Left renal pelvis (tissue), 4 donors: ENCODE measurements at regions not wholly inside any gene's neighbourhood (a gene's known extent, or its start where the extent isn't known, plus 50 kb on each side); places are given as distances from the start of the nearest gene placed in this dataset.
"Not testable (repeated sequence)": the region's sequence is repeated elsewhere in the genome, so short reads cannot be mapped to it uniquely, and the experiment has no call there.

ENCODE experiments used
- DNase-seq, 4 donors: peaks; one replicate each; pipeline ENCODE4 v3.0.0-alpha.2; 2013; ENCODE audit warnings: low read depth in 4 of 4, low spot score in 3 of 4

- no peak for DNase-seq
Observed at GRCh38 chr2:16378031-16378430, 287.6 kb downstream of the CYRIA start.

DNA sequence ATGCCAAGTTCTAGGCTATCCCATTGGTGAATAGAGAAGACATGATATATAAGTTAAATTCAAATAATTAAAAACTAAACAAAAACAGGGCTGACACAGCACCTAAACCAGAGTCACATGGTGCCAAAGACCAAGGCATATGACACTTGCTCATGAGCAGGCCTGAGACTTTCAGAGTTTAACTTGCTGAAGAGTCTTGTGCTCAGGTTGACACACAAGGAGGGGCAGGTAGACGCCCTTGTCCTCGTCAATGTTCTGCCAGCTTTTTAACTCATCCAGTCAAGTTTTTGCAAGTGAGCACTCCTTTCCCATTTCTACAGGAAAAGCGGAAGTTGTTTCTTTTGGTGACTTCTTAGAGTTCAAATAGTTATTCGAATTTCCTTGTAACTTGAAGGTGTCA is 289.7 kb downstream of the CYRIA start:
- DNase-seq, result no peak

GRCh38 chr2:16375351-16375750 is 290.3 kb downstream of the CYRIA start:
- DNase-seq, result no peak

GRCh38 chr2:16374671-16375070 is 291.0 kb downstream of the CYRIA start:
- no peak for DNase-seq

DNA sequence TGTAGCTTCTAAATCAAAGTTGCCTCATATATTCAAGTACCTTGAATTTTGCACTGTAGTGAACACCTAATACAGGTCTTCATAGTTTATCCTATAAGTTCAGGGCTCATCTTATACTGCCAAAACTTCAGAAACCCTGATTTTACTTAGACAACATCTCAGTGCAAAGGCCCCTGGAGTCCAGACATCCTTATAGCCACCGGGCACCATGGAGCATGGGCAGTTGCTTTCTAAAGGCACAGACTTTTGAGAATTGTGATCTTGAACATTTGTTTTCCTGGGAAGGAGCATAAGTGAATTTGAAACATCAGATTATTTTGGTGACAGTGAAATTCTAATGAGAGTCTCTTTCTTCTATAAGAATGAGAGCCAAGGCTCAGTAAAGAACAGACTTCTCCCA is 292.3 kb downstream of the CYRIA start:
- DNase-seq, result no peak

GRCh38 chr2:16371751-16372150 is 293.9 kb downstream of the CYRIA start:
- no peak for DNase-seq

DNA sequence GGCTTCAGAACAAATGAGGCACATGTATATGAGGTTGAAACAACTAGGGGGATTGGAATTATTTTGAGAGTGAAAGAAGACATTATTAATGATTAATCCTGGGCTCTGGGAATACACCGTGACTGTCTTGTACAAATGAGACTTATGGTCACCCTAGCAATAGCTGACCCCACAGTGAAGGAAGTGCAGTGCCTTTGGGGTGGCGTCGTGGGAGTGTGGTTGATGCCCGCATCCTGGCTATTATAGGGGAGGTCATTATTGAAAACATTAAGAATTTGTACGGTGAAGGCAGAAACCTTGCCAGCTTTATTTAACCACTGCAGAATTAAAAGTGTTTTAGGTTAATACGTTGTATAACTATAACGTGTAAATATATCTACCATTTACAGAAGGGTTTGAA is 296.7 kb downstream of the CYRIA start:
- DNase-seq, result no peak

- DNase-seq, result no peak
Observed at GRCh38 chr2:16368328-16368727, 297.3 kb downstream of the CYRIA start.

DNA sequence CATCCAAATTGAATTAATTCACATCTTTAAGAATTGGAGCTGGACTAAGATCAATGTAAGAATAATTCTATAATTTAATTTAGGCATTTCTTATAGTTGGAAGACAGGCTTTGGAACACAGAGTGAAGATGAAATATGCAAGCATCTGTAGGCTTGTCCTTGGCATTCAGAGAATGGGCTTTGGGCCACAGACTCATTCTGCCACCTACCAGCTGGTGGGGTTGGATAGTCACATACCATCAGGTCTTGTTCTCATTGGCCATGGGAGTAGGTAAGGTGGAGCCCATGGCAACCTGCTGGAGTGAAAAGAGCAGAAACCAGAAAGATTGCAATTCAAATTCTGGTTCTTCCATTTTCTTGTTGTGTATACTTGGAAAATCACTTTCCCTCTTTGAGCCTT is 300.3 kb downstream of the CYRIA start:
- DNase-seq, result no peak

DNA sequence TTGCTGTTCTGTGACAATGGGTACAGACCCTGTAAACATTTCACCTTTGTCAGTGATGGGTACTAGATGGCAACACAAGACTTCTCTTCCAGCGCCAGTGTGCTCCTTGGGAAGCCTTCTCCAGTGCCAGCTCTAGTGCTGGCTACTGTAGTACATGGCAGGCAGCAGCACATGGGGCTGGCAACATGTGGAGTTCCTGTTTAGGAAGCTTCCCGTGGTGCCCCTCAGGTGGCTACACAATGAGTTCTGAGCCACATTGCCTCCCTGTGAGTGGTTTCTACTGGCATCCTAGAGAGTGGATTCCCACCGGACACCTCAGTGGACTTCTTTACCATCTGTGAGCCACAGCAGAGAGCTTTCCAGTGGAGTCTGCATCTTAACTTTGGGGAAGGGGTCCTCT is 302.1 kb downstream of the CYRIA start:
- no peak for DNase-seq

GRCh38 chr2:16362611-16363010 is 303.0 kb downstream of the CYRIA start:
- no peak for DNase-seq

DNA sequence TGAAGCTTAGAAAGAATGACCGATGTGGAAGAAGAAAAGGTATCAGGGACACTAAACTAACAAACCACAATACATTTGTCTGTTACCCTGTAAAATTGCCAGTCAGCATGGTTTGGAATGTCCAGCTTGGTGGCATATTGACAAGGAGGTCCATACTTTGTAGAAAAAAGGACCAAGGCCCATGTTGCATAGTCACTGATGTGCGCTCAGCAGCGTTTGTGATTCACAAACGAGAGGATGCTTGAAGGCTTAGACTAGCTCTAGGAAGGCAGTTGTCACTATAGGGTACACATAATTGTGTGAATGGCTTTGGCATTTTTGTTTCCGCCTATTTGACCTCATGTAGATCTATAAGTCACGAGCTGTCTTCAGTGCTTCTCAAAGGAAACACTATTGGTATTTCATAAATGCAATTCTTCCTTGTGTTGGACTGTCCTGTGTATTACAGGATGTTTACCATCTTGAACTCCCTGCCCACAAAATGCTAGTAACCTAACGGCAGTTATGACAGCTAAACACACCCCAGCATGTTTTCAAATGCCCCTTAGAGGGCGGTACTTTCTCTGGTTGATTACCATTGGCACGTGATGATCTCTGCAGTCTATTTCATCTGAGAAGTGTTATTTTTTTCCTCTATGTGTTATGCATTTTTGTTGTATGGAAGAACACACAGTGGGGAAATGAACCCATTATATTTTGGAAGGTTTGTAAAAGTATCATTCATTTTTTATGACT is 304.2 kb downstream of the CYRIA start:
- no peak for DNase-seq

DNA sequence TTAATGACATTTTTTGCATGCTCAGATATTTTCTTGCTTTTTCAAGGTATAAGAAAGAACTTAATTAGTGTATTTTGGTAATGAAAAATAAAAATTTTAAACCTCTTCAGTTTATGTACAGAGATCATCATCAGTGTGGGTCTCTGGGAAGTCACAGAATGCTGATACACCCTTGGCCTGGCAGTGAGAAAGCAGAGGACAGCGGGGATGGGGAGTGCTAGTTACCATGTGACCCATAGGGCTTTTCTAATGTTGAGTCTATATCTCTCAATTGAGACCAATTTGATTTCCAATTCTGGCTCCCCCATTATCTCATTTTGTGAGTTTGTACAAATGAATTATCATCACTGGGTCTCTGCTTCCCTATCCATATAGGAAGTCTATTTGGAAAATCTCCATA is 305.7 kb downstream of the CYRIA start:
- DNase-seq, result no peak

DNA sequence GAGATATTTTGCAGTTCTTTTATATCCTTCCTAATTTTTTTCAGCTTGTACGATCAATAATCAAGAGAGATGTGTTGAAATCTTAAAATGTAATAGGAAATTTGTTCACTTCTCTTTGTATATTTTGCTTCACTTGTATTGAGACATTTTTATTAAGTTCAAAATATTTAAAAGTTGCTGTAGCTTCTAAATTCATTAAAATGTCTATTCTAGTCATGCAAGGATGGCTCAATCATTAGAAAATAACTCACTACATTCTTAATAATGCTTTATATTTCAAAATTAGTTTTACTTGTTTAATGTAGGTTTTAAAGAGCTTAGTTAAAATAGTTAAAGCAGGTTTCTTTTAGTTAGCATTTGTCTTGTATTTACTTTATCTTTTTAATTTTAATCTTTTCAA is 308.4 kb downstream of the CYRIA start:
- no peak for DNase-seq

- DNase-seq, result no peak
Observed at GRCh38 chr2:16351541-16351940, 314.1 kb downstream of the CYRIA start.

DNA sequence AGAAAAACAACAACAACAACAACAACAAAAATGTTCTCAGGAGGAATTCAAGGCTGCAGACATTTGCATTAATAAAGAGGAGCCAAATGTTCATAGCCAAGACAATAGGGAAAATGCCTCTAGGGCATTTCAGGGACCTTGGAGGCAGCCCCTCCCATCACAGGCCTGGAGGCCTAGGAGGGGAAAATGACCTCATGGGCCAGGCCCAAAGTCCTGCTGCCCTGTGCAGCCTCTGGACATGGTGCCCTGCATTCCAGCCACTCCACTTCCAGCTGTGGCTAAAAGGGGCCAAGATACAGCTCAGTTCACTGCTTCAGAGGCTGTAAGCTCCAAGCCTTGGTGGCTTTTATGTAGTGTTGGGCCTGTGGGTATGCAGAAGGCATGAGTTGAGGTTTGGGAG is 314.5 kb downstream of the CYRIA start:
- no peak for DNase-seq

- no peak for DNase-seq
Observed at GRCh38 chr2:16350211-16350610, 315.4 kb downstream of the CYRIA start.

DNA sequence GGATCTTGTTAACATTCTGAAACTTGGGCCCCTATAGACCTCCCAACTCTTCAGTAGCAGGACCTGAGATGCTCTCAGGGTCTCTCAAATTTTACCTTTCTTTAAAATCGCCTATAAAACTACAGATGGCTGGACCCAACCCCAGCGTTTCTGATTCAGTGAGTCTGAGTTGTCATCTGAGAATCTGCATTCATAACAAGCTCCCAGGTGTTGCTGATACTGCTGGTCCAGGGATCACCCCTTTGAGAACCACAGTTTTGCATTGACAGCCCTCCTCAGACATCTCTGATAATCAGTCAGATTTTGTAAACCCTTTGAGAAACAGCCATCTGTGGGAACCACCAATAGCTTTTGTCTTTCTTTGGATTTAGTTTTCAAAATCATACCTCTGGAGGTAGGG is 315.8 kb downstream of the CYRIA start:
- DNase-seq, result no peak

GRCh38 chr2:16348821-16349515 is 316.7 kb downstream of the CYRIA start:
- no peak for DNase-seq

DNA sequence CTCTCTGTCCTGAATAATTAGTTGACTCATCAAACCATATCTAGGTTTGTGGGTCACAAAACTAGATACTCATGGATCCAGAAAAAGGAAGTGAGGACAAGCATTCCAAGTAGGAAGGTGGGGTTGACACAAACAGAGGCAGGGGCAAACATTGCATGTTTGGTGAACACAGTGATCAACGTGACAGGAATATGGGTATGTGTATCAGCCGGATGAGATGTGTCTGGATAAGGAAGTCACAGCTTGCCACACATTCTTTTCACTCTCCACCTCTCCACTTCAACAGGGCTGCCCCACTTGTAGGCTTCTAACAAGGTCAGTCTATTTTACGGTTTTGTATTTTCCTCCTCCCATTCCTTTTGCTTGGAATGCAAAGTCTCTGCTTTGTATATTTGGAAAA is 319.0 kb downstream of the CYRIA start:
- no peak for DNase-seq

- DNase-seq, result not testable (repeated sequence)
Observed at GRCh38 chr2:16345231-16345630, 320.4 kb downstream of the CYRIA start.

DNA sequence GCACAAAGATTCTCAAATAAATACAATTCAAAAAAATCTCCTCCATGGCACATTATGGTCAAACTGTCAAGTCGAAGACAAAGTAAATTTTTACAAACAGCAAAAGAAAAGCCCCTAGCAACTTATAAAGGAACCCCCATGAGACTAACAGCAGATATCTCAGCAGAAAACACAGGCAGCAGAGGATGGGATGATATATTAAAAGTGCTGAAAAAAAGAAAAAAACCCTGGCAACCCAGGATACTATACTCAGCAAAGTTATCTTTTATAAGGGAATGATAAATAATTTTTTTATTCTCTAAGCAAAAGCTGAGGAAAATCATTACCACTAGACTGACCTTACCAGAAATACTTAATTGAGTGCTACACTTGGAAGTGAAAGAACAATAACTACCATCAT is 326.4 kb downstream of the CYRIA start:
- no peak for DNase-seq

DNA sequence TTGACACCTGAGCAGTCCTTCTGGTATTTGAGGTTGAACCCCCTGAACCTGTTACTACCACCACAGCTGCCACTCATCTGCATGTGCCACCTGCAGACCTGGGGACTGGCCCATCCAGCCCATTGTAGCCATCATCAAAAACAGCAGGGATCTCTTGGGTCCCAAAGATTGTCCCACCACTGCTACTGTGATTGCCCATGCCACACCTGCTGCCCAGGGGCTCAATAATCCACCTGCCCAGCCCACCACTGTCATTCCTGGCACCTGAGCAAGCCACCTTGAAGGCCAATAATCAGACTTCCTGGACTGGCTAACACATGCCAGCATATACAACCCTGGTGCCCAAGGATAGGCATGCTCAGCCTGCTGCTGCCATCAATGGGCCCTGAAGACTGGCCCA is 327.6 kb downstream of the CYRIA start:
- no peak for DNase-seq
